GM12878 (cell line): ENCODE measurements at regions not wholly inside any gene's neighbourhood (a gene's known extent, or its start where the extent isn't known, plus 50 kb on each side); places are given as distances from the start of the nearest gene placed in this dataset.

ENCODE experiments used
- ATAC-seq: fragments of 200-7000 bp; cut with Tn5 transposase; 3 replicates; pipeline ENCODE4 v1.9.1; 2020; ENCODE audit warnings: mild to moderate bottlenecking, moderate library complexity
- BruUV-seq: library from RNA; stranded (reverse); fragments of 400-500 nt; replicated peaks from 2 replicates; lab custom pipeline; 2021; lab: Mats Ljungman, UMichigan
- CTCF ChIA-PET: fragments of 300-600 bp; sonication (Branson Sonifier 250); formaldehyde crosslinking; extraction: SDS; loops from one replicate; lab custom pipeline; 2021; ENCODE audit warnings: inconsistent platforms; lab: Yijun Ruan, JAX
- POLR2A ChIA-PET: fragments of 350-600 bp; formaldehyde crosslinking; extraction: SDS; loops from one replicate; lab custom pipeline; 2021; ENCODE audit warnings: inconsistent platforms; lab: Charles Lee
- RAD21 ChIA-PET: fragments of 300-600 bp; sonication (Branson Sonifier 250); formaldehyde crosslinking; loops from one replicate; lab custom pipeline; 2023; ENCODE audit warnings: antibody characterized with exemption; ENCODE audit not compliant: unreplicated experiment; lab: Charles Lee
- SMC1A ChIA-PET: fragments of 300-600 bp; sonication (Branson Sonifier 250); formaldehyde crosslinking; loops from one replicate; lab custom pipeline; 2023; ENCODE audit not compliant: unreplicated experiment, uncharacterized antibody; lab: Charles Lee
- DNase-seq: peaks from one replicate; pipeline ENCODE4 v3.0.0-alpha.2; 2011; ENCODE audit warnings: low read depth, low spot score
- FAIRE-seq: peaks from 3 replicates; lab custom pipeline; 2011; peaks lifted over from hg19 to GRCh38; lab: Jason Lieb, UNC
- H2AFZ ChIP-seq: 2 replicates; pipeline ENCODE4 v1.6.0; 2011; ENCODE audit warnings: low read depth, low read length, control low read depth; ENCODE audit not compliant: control insufficient read depth
- H3K27ac ChIP-seq: 2 replicates; pipeline ENCODE4 v1.5.1; 2011; ENCODE audit warnings: control low read depth; ENCODE audit not compliant: control insufficient read depth, insufficient read depth
- H3K27me3 ChIP-seq, 2 experiments: replicated peaks in 1 of 2; 2 replicates each; pipeline versions ENCODE4 v1.6.0 to v1.6.1; 2011; ENCODE audit warnings: low read length in 1 of 2; ENCODE audit not compliant: control insufficient read depth in 2 of 2, insufficient read depth in 2 of 2
- H3K36me3 ChIP-seq, 2 experiments: 2 replicates each; pipeline ENCODE4 v1.5.1; 2011; ENCODE audit warnings: low read length in 1 of 2; ENCODE audit not compliant: control insufficient read depth in 2 of 2, insufficient read depth in 2 of 2
- H3K4me1 ChIP-seq: 2 replicates; pipeline ENCODE4 v1.6.1; 2011; ENCODE audit warnings: mild to moderate bottlenecking, low read length, moderate library complexity, mixed read lengths; ENCODE audit not compliant: control insufficient read depth, insufficient read depth
- H3K4me2 ChIP-seq: 2 replicates; pipeline ENCODE4 v1.6.0; 2011; ENCODE audit warnings: control low read depth; ENCODE audit not compliant: control insufficient read depth, insufficient read depth
- H3K4me3 ChIP-seq: fragments of 200-600 bp; sonication (generic); 2 replicates; pipeline ENCODE4 v1.5.1; 2016
- H3K79me2 ChIP-seq: 2 replicates; pipeline ENCODE4 v1.6.0; 2011; ENCODE audit warnings: low read length; ENCODE audit not compliant: control insufficient read depth, insufficient read depth
- H3K9ac ChIP-seq: 2 replicates; pipeline ENCODE4 v1.8.0; 2011; ENCODE audit warnings: low read length, control low read depth, mixed read lengths; ENCODE audit not compliant: control insufficient read depth, insufficient read depth
- H3K9me3 ChIP-seq: replicated peaks from 3 replicates; pipeline ENCODE4 v1.5.1; 2011; ENCODE audit warnings: mild to moderate bottlenecking, low read length; ENCODE audit not compliant: control insufficient read depth, insufficient read depth
- H4K20me1 ChIP-seq: 2 replicates; pipeline ENCODE4 v1.6.0; 2011; ENCODE audit not compliant: control insufficient read depth, insufficient read depth
- BCL11A ChIP-seq: IDR thresholded peaks from 2 replicates; pipeline ENCODE4 v1.6.1; 2011; ENCODE audit warnings: low read depth, low read length
- BCLAF1 ChIP-seq: fragments of 450-650 bp; IDR thresholded peaks from 2 replicates; pipeline ENCODE4 v1.6.1; 2017; ENCODE audit warnings: antibody characterized with exemption, mild to moderate bottlenecking, moderate library complexity
- BRCA1 ChIP-seq: IDR thresholded peaks from 2 replicates; pipeline ENCODE4 v1.6.1; 2011; ENCODE audit warnings: low read depth, low read length, improper control_type of control experiment
- E2F8 ChIP-seq: fragments of 450-650 bp; IDR thresholded peaks from 2 replicates; pipeline ENCODE4 v1.6.1; 2018; ENCODE audit warnings: mild to moderate bottlenecking, low read depth, moderate library complexity; ENCODE audit not compliant: partially characterized antibody
- IRF4 ChIP-seq: IDR thresholded peaks from 2 replicates; pipeline ENCODE4 v1.6.1; 2011; ENCODE audit warnings: low read depth, low read length
- KAT2A ChIP-seq: conservative IDR thresholded peaks from 2 replicates; pipeline ENCODE4 v1.6.1; 2011; ENCODE audit warnings: low read depth, low read length; ENCODE audit not compliant: control insufficient read depth
- LARP7 ChIP-seq: fragments of 450-650 bp; IDR thresholded peaks from 2 replicates; pipeline ENCODE4 v1.6.1; 2017; ENCODE audit warnings: mild to moderate bottlenecking
- MTA2 ChIP-seq: fragments of 450-650 bp; IDR thresholded peaks from 2 replicates; pipeline ENCODE4 v1.6.1; 2016; ENCODE audit warnings: low read depth, mild to moderate bottlenecking, moderate library complexity
- RAD51 ChIP-seq: fragments of 450-650 bp; IDR thresholded peaks from 2 replicates; pipeline ENCODE4 v1.6.1; 2016; ENCODE audit warnings: moderate library complexity, mild to moderate bottlenecking, inconsistent platforms
- RB1 ChIP-seq: fragments of 450-650 bp; formaldehyde crosslinking; IDR thresholded peaks from 2 replicates; pipeline ENCODE4 v1.6.1; 2017; ENCODE audit warnings: mild to moderate bottlenecking, borderline replicate concordance
- RFX5 ChIP-seq: IDR thresholded peaks from 2 replicates; pipeline ENCODE4 v1.6.1; 2011; ENCODE audit warnings: low read depth, low read length, improper control_type of control experiment
- RUNX3 ChIP-seq: IDR thresholded peaks from 2 replicates; pipeline ENCODE4 v1.6.1; 2012; ENCODE audit warnings: low read length, inconsistent platforms
- SIN3A ChIP-seq: IDR thresholded peaks from 2 replicates; pipeline ENCODE4 v1.6.1; 2012; ENCODE audit warnings: low read depth, low read length, improper control_type of control experiment
- SRF ChIP-seq, 2 experiments: IDR thresholded peaks; 2 replicates each; pipeline ENCODE4 v1.6.1; 2011; ENCODE audit warnings: low read depth in 2 of 2, low read length in 2 of 2, mild to moderate bottlenecking in 1 of 2, moderate library complexity in 1 of 2
- YBX1 ChIP-seq: fragments of 450-650 bp; IDR thresholded peaks from 2 replicates; pipeline ENCODE4 v1.6.1; 2016; ENCODE audit warnings: antibody characterized with exemption
- ZBED1 ChIP-seq: IDR thresholded peaks from 2 replicates; pipeline ENCODE4 v1.6.1; 2016; ENCODE audit warnings: borderline replicate concordance
- ZZZ3 ChIP-seq: IDR thresholded peaks from 2 replicates; pipeline ENCODE4 v1.6.1; 2011; ENCODE audit warnings: low read depth; ENCODE audit not compliant: control insufficient read depth, insufficient read length
- WGBS: methylation state at CpG from one replicate; pipeline ENCODE4 v1.1.6; 2016; ENCODE audit warnings: low lambda C conversion rate; ENCODE audit not compliant: insufficient replicate concordance, insufficient coverage; ENCODE audit errors: missing lambda C conversion rate; 5-methylcytosine and 5-hydroxymethylcytosine counted together
- in situ Hi-C: fragments of 300-500 bp; cut with MboI; formaldehyde crosslinking; loops from 9 replicates; pipeline ENCODE4 v1.14.3; 2018; ENCODE audit warnings: mixed read lengths
- intact Hi-C: fragments of 100-400 bp; cut with micrococcal nuclease; formaldehyde crosslinking; loops from one replicate; pipeline ENCODE4 v1.14.2; 2022; ENCODE audit not compliant: unreplicated experiment
- TF ChIP-seq, protein P1 (sequence below): IDR thresholded peaks from 2 replicates; pipeline ENCODE4 v1.6.1; 2012; ENCODE audit warnings: low read depth, low read length, improper control_type of control experiment
- TF ChIP-seq, protein P2 (sequence below): fragments of 450-650 bp; IDR thresholded peaks from 2 replicates; pipeline ENCODE4 v1.6.1; 2014; ENCODE audit warnings: mild to moderate bottlenecking

GRCh38 chr17:71578446-71578845, 542.4 kb upstream of the SOX9 start:
- intact Hi-C loops: no loop called here
- DNase-seq (no peak), ATAC-seq (no peak), FAIRE-seq (no peak)
- ChIA-PET SMC1A (no interaction called here), CTCF (no interaction called here), POLR2A (no interaction called here), RAD21 (no interaction called here)
- H2AFZ ChIP-seq: no peak overlapping the region
- BruUV-seq: no TSS peak
- no peaks in the 10 kb centered on the region for H3K4me1 ChIP-seq
- H3K79me2 ChIP-seq: no peaks in the 10 kb centered on the region
- no peak overlapping the region for H3K27ac ChIP-seq
- no peaks in the 10 kb centered on the region for H4K20me1 ChIP-seq
- H3K9me3 ChIP-seq: no peaks in the 10 kb centered on the region
- no peaks in the 10 kb centered on the region for H3K36me3 ChIP-seq
- WGBS: 5% methylated on average over 1 of the region's 1 CpG
- no peak overlapping the region for H3K9ac ChIP-seq
- in situ Hi-C loops: no loop called here
- H3K4me3 ChIP-seq: no peak overlapping the region
- H3K4me2 ChIP-seq: no peak overlapping the region
- no peaks in the 10 kb centered on the region for H3K27me3 ChIP-seq
- TF ChIP-seq YBX1 (no peak), SRF (IDR thresholded peaks at IDR 0.05; ENCODE audit: low read depth in 2 of 2, low read length in 2 of 2) (no peak), E2F8 (no peak), IRF4 (no peak), SIN3A (no peak), BRCA1 (no peak), RFX5 (no peak), BCL11A (no peak), KAT2A (no peak), BCLAF1 (no peak), LARP7 (no peak), ZBED1 (no peak), RAD51 (no peak), RUNX3 (no peak), ZZZ3 (no peak), MTA2 (no peak), RB1 (no peak)
- TF ChIP-seq, protein P1, sequence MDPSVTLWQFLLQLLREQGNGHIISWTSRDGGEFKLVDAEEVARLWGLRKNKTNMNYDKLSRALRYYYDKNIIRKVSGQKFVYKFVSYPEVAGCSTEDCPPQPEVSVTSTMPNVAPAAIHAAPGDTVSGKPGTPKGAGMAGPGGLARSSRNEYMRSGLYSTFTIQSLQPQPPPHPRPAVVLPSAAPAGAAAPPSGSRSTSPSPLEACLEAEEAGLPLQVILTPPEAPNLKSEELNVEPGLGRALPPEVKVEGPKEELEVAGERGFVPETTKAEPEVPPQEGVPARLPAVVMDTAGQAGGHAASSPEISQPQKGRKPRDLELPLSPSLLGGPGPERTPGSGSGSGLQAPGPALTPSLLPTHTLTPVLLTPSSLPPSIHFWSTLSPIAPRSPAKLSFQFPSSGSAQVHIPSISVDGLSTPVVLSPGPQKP: no peak
- TF ChIP-seq, protein P2, sequence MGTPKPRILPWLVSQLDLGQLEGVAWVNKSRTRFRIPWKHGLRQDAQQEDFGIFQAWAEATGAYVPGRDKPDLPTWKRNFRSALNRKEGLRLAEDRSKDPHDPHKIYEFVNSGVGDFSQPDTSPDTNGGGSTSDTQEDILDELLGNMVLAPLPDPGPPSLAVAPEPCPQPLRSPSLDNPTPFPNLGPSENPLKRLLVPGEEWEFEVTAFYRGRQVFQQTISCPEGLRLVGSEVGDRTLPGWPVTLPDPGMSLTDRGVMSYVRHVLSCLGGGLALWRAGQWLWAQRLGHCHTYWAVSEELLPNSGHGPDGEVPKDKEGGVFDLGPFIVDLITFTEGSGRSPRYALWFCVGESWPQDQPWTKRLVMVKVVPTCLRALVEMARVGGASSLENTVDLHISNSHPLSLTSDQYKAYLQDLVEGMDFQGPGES: no peak
